ENCODE measurements at regions not wholly inside any gene's neighbourhood (a gene's known extent, or its start where the extent isn't known, plus 50 kb on each side); places are given as distances from the start of the nearest gene placed in this dataset.
"Not testable (repeated sequence)": the region's sequence is repeated elsewhere in the genome, so short reads cannot be mapped to it uniquely, and the experiment has no call there.

DNA sequence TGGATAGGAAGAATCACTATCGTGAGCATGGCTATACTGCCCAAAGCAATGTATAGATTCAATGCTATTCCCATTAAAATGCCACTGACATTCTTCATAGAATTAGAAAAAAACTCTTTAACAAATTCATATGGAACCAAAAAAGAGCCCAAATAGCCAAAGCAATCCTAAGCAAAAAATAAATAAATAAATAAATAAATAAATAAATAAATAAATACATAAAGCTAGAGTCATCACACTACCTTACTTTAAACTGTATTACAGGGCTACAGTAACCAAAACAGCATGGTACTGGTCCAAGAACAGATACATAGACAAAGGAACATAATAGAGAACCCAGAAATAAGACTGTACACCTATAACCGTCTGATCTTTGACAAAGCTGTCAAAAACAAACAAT lies 180.4 kb upstream of the CDKN2B start:
- Mint-ChIP-seq H3K27ac (no peak overlapping the region), H3K9me3 (ENCODE audit: low read depth) (no peaks in the 10 kb centered on the region), H3K36me3 (ENCODE audit: insufficient read depth) (no peaks in the 10 kb centered on the region), H3K4me1 (ENCODE audit: low read depth) (no peaks in the 10 kb centered on the region), H3K4me3 (ENCODE audit: low read depth) (no peak overlapping the region), H3K27me3 (no peaks in the 10 kb centered on the region)
- no peak for DNase-seq (ENCODE audit: low spot score, unreplicated experiment)
- TF ChIP-seq, protein P1, sequence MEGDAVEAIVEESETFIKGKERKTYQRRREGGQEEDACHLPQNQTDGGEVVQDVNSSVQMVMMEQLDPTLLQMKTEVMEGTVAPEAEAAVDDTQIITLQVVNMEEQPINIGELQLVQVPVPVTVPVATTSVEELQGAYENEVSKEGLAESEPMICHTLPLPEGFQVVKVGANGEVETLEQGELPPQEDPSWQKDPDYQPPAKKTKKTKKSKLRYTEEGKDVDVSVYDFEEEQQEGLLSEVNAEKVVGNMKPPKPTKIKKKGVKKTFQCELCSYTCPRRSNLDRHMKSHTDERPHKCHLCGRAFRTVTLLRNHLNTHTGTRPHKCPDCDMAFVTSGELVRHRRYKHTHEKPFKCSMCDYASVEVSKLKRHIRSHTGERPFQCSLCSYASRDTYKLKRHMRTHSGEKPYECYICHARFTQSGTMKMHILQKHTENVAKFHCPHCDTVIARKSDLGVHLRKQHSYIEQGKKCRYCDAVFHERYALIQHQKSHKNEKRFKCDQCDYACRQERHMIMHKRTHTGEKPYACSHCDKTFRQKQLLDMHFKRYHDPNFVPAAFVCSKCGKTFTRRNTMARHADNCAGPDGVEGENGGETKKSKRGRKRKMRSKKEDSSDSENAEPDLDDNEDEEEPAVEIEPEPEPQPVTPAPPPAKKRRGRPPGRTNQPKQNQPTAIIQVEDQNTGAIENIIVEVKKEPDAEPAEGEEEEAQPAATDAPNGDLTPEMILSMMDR (IDR thresholded peaks at IDR 0.05; ENCODE audit: unreplicated experiment) = no peak

DNA sequence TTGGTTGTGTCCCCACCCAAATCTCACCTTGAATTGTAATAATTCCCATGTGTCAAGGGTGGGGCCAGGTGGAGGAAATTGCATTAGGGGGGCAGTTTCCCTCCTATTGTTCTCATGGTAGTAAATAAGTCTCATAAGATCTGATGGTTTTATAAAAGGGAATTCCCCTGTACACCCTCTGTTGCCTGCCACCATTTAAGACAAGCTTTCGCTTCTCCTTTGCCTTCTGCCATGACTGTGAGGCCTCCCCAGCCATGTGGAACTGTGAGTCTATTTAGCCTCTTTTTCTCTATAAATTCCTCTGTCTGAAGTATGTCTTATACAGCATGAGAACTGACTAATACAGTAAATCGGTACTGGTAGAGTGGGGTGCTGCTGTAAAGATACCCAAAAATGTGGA lies 187.9 kb upstream of the CDKN2B start:
- H3K4me1 Mint-ChIP-seq (ENCODE audit: low read depth); DNase-seq (ENCODE audit: low spot score, unreplicated experiment); H3K36me3 Mint-ChIP-seq (ENCODE audit: insufficient read depth); H3K4me3 Mint-ChIP-seq (ENCODE audit: low read depth); H3K27me3 Mint-ChIP-seq; H3K27ac Mint-ChIP-seq; H3K9me3 Mint-ChIP-seq (ENCODE audit: low read depth): not testable (repeated sequence)

DNA sequence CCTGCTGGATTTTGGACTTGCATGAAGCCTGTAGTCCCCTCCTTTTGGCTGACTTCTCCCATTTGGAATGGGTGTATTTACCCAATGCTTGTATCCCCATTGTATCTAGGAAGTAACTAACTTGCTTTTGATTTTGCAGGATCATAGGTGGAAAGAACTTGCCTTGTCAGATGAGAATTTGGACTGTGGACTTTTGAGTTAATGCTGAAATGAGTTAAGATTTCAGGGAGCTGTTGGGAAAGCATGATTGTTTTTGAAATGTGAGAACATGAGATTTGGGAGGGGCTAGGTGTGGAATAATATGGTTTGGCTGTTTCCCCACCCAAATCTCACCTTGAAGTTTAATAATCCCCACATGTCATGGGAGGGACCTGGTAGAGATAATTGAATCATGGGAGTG lies 189.6 kb upstream of the CDKN2B start:
- H3K4me1 Mint-ChIP-seq (ENCODE audit: low read depth) = no peaks in the 10 kb centered on the region
- no peaks in the 10 kb centered on the region for H3K36me3 Mint-ChIP-seq (ENCODE audit: insufficient read depth)
- H3K9me3 Mint-ChIP-seq (ENCODE audit: low read depth) = peaks cover 3% of the 10 kb centered on the region
- no peak overlapping the region for H3K4me3 Mint-ChIP-seq (ENCODE audit: low read depth)
- TF ChIP-seq, protein P1 (IDR thresholded peaks at IDR 0.05; ENCODE audit: unreplicated experiment) = no peak
- H3K27me3 Mint-ChIP-seq = no peaks in the 10 kb centered on the region
- no peak overlapping the region for H3K27ac Mint-ChIP-seq
- DNase-seq (ENCODE audit: low spot score, unreplicated experiment) = no peak

DNA sequence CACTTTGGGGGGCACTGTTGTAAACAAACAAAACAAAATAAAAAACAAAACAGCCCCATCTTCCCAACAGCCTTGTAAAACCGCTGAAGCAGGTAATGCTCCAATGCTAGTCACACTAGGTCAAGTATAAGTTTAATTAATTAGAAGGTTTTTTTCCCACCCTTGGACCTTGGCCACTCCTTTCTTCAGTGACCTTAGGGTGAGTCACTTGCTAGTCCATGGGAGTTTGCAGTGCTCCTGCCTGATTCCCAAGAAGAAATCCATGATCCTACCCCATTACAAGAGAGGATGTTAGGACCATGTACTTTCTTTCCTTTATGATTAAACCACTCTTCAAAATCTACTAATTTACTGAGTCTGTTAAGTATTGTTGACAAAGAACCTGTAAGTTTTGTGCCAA lies 192.2 kb upstream of the CDKN2B start:
- Mint-ChIP-seq H3K4me1 (ENCODE audit: low read depth) (no peaks in the 10 kb centered on the region), H3K27me3 (no peaks in the 10 kb centered on the region), H3K9me3 (ENCODE audit: low read depth) (peaks cover 3% of the 10 kb centered on the region), H3K36me3 (ENCODE audit: insufficient read depth) (no peaks in the 10 kb centered on the region), H3K4me3 (ENCODE audit: low read depth) (no peak overlapping the region), H3K27ac (no peak overlapping the region)
- DNase-seq (ENCODE audit: low spot score, unreplicated experiment) = no peak
- TF ChIP-seq, protein P1 (IDR thresholded peaks at IDR 0.05; ENCODE audit: unreplicated experiment) = no peak

DNA sequence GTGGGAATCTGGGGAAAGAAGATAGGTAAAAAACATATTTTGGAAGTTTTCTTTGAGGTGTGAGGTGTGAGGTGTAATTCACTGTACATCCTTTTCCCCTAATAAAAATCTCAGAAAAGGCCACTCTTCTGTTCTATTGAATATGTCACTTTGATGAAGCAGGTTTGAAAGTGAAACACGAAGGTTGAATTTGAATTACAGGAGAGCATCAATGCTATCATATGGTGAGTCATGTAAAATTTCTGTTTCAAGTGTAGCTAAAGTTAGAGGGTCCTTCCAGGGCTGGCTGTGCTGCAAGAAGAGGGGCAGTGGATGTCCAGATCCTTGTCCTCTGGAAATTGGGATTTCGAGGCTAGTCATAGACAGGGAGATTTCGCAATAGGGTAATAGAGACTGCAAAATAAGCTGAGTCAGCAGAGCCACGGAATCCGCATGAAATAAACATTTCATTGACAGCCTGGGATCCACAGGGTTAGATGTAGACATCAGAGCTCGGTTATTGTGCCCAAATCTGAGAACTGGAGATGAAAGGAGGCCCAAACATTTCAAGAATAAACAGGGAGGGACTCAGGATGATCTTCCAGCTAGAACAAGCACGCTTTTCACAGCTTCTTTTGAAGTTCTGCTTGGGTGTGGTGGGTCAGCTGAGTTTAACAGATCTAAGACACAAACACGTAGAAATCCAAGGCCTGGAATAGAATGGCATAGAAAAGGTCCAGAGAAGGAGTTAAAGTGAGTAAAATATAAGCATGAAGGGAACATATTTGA lies 194.4 kb upstream of the CDKN2B start:
- no peak for DNase-seq (ENCODE audit: low spot score, unreplicated experiment)
- TF ChIP-seq, protein P1 (IDR thresholded peaks at IDR 0.05; ENCODE audit: unreplicated experiment) = no peak
- Mint-ChIP-seq H3K27me3 (no peaks in the 10 kb centered on the region), H3K9me3 (ENCODE audit: low read depth) (no peaks in the 10 kb centered on the region), H3K27ac (no peak overlapping the region), H3K4me3 (ENCODE audit: low read depth) (no peak overlapping the region), H3K36me3 (ENCODE audit: insufficient read depth) (no peaks in the 10 kb centered on the region), H3K4me1 (ENCODE audit: low read depth) (no peaks in the 10 kb centered on the region)

DNA sequence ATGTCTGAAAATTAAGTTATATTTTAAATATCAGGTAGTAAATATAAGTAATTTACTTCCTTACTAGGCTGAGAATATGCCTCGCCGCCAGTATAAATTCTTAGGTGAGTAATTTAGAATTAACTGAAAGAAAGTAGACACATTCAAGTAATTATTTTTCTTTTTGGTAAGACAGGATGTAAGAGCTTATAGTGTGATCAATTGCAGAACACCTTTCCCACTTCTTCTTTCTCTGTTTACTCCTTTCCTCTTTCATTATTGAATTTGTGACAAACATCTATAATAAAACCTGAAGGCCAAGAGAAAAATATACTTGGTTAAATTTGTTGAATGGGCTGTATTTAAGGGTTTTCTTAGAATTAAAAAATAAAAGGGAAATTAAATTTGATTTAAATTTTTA lies 195.1 kb upstream of the CDKN2B start:
- DNase-seq (ENCODE audit: low spot score, unreplicated experiment) = no peak
- no peaks in the 10 kb centered on the region for H3K9me3 Mint-ChIP-seq (ENCODE audit: low read depth)
- no peak overlapping the region for H3K4me3 Mint-ChIP-seq (ENCODE audit: low read depth)
- no peaks in the 10 kb centered on the region for H3K27me3 Mint-ChIP-seq
- H3K4me1 Mint-ChIP-seq (ENCODE audit: low read depth) = no peaks in the 10 kb centered on the region
- TF ChIP-seq, protein P1 (IDR thresholded peaks at IDR 0.05; ENCODE audit: unreplicated experiment) = no peak
- no peaks in the 10 kb centered on the region for H3K36me3 Mint-ChIP-seq (ENCODE audit: insufficient read depth)
- H3K27ac Mint-ChIP-seq = no peak overlapping the region

All from progenitor cell of endocrine pancreas (in vitro differentiated cells).